ENCODE measurements at regions not wholly inside any gene's neighbourhood (a gene's known extent, or its start where the extent isn't known, plus 50 kb on each side); places are given as distances from the start of the nearest gene placed in this dataset.

- TF ChIP-seq GATA3 (IDR thresholded peaks at IDR 0.05; ENCODE audit: low read depth, low read length) (no peak), GATA2 (IDR thresholded peaks at IDR 0.05; ENCODE audit: low read depth, low read length) (no peak)
These were observed 410.3 kb downstream of the LRATD1 start for GRCh38 chr2:15042801-15043217.

All from SH-SY5Y (cell line).